Endothelial cell of umbilical vein (primary cell): ENCODE measurements at regions not wholly inside any gene's neighbourhood (a gene's known extent, or its start where the extent isn't known, plus 50 kb on each side); places are given as distances from the start of the nearest gene placed in this dataset.

Experiments
- BruUV-seq: library from RNA; stranded (reverse); fragments of 400-500 nt; replicated peaks from 2 replicates; lab custom pipeline; 2021; lab: Mats Ljungman, UMichigan
- CTCF ChIA-PET: fragments of 300-600, 350-600 bp; sonication (Branson Sonifier 250); formaldehyde crosslinking; loops from one replicate; lab custom pipeline; 2021; ENCODE audit warnings: antibody characterized with exemption, inconsistent platforms; lab: Charles Lee
- POLR2A ChIA-PET: fragments of 300-600, 350-600 bp; sonication (Branson Sonifier 250); formaldehyde crosslinking; loops from one replicate; lab custom pipeline; 2021; ENCODE audit warnings: antibody characterized with exemption, inconsistent platforms; lab: Charles Lee
- DNase-seq: peaks from one replicate; pipeline ENCODE4 v3.0.0-alpha.2; 2011; ENCODE audit warnings: low read depth, low spot score
- FAIRE-seq: peaks from 2 replicates; lab custom pipeline; 2011; peaks lifted over from hg19 to GRCh38; lab: Jason Lieb, UNC
- H2AFZ ChIP-seq: 2 replicates; pipeline ENCODE4 v1.6.0; 2012; ENCODE audit warnings: low read depth, low read length, control low read depth, inconsistent platforms
- H3K27ac ChIP-seq: 2 replicates; pipeline ENCODE4 v1.5.1; 2011; ENCODE audit warnings: low read depth, mild to moderate bottlenecking, control low read depth, low read length, moderate library complexity; ENCODE audit not compliant: insufficient read depth
- H3K27me3 ChIP-seq, 2 experiments: 2 replicates each; pipeline versions ENCODE4 v1.6.0 to v1.6.1; 2011; ENCODE audit warnings: low read length in 2 of 2, mixed read lengths in 1 of 2; ENCODE audit not compliant: control insufficient read depth in 2 of 2, insufficient read depth in 2 of 2
- H3K36me3 ChIP-seq, 2 experiments: 2 replicates in 1 of 2; 3 replicates in 1 of 2; pipeline ENCODE4 v1.5.1; 2011; ENCODE audit warnings: low read length in 2 of 2, mild to moderate bottlenecking in 1 of 2, moderate library complexity in 1 of 2; ENCODE audit not compliant: control insufficient read depth in 2 of 2, insufficient read depth in 2 of 2; ENCODE audit errors: extremely low read depth in 1 of 2
- H3K4me1 ChIP-seq: 3 replicates; pipeline ENCODE4 v1.5.1; 2011; ENCODE audit warnings: mild to moderate bottlenecking, low read length; ENCODE audit not compliant: control insufficient read depth, insufficient read depth; ENCODE audit errors: extremely low read depth
- H3K4me2 ChIP-seq: 2 replicates; pipeline ENCODE4 v1.6.1; 2011; ENCODE audit warnings: low read length, control low read depth, mixed read lengths; ENCODE audit not compliant: insufficient read depth
- H3K4me3 ChIP-seq, 3 experiments: fragments of 200-600 bp in 1 of 3; sonication (generic), shearing (Covaris generic) in 1 of 3; replicated peaks in 1 of 3; 2 replicates each; pipeline ENCODE4 v1.5.1; 2011 to 2016; ENCODE audit warnings: control low read depth in 3 of 3, low read length in 3 of 3, mild to moderate bottlenecking in 2 of 3, inconsistent platforms in 1 of 3, low read depth in 1 of 3, moderate library complexity in 1 of 3; ENCODE audit not compliant: insufficient read depth in 1 of 3
- H3K79me2 ChIP-seq: 2 replicates; pipeline ENCODE4 v1.6.0; 2012; ENCODE audit warnings: low read length, inconsistent platforms; ENCODE audit not compliant: control insufficient read depth, insufficient read depth
- H3K9ac ChIP-seq: replicated peaks from 2 replicates; pipeline ENCODE3; 2011; ENCODE audit warnings: low read length, control low read depth; ENCODE audit not compliant: insufficient read depth; ENCODE audit errors: extremely low read depth
- H3K9me1 ChIP-seq: replicated peaks from 3 replicates; pipeline ENCODE4 v1.6.0; 2011; ENCODE audit warnings: mild to moderate bottlenecking, low read length; ENCODE audit not compliant: control insufficient read depth, insufficient read depth; ENCODE audit errors: extremely low read depth
- H3K9me3 ChIP-seq: replicated peaks from 2 replicates; pipeline ENCODE4 v1.5.1; 2012; ENCODE audit warnings: low read length, inconsistent platforms; ENCODE audit not compliant: control insufficient read depth, insufficient read depth
- H4K20me1 ChIP-seq: replicated peaks from 2 replicates; pipeline ENCODE3; 2011; ENCODE audit warnings: mild to moderate bottlenecking, low read length; ENCODE audit not compliant: control insufficient read depth, insufficient read depth; ENCODE audit errors: extremely low read depth
- EZH2 ChIP-seq: IDR thresholded peaks from 2 replicates; pipeline ENCODE4 v1.6.1; 2012; ENCODE audit warnings: borderline replicate concordance, low read depth, mild to moderate bottlenecking, moderate library complexity, low read length, inconsistent platforms; ENCODE audit not compliant: severe bottlenecking
- FOS ChIP-seq: IDR thresholded peaks from 2 replicates; pipeline ENCODE4 v1.6.1; 2011; ENCODE audit warnings: mild to moderate bottlenecking, low read length, moderate library complexity, borderline replicate concordance; ENCODE audit not compliant: insufficient read depth
- JUN ChIP-seq: IDR thresholded peaks from 2 replicates; pipeline ENCODE4 v1.6.1; 2011; ENCODE audit warnings: borderline replicate concordance, low read depth; ENCODE audit not compliant: insufficient read length, insufficient read depth
- MYC ChIP-seq: IDR thresholded peaks from one replicate; pipeline ENCODE4 v1.6.1; 2011; ENCODE audit warnings: mild to moderate bottlenecking, low read depth, low read length
- POLR2AphosphoS5 ChIP-seq: IDR thresholded peaks from 2 replicates; pipeline ENCODE4 v1.6.1; 2012; ENCODE audit warnings: low read depth, mild to moderate bottlenecking, control low read depth, low read length, moderate library complexity; ENCODE audit not compliant: insufficient read depth
- dilution Hi-C: fragments of 300-500 bp; cut with MboI; formaldehyde crosslinking; loops from one replicate; pipeline ENCODE4 v1.15.0; 2019; ENCODE audit warnings: low sequenced_read_pairs; ENCODE audit not compliant: extremely low pct_ligation_motif_present
- intact Hi-C: fragments of 100-400 bp; cut with micrococcal nuclease; formaldehyde crosslinking; loops from one replicate; pipeline ENCODE4 v1.10.0; 2022
- TF ChIP-seq, protein P1 (sequence below): IDR thresholded peaks from 2 replicates; pipeline ENCODE4 v1.6.1; 2011; ENCODE audit not compliant: insufficient read depth, insufficient read length
- TF ChIP-seq, protein P2 (sequence below), 2 donors: IDR thresholded peaks; 1 replicate in 1 of 2; 2 replicates in 1 of 2; pipeline ENCODE4 v1.5.1; 2011; ENCODE audit warnings: low read length in 2 of 2, mild to moderate bottlenecking in 2 of 2, moderate library complexity in 2 of 2, control low read depth in 1 of 2, inconsistent platforms in 1 of 2, low read depth in 1 of 2; ENCODE audit not compliant: insufficient read depth in 1 of 2; ENCODE audit errors: extremely low read depth in 1 of 2

DNA sequence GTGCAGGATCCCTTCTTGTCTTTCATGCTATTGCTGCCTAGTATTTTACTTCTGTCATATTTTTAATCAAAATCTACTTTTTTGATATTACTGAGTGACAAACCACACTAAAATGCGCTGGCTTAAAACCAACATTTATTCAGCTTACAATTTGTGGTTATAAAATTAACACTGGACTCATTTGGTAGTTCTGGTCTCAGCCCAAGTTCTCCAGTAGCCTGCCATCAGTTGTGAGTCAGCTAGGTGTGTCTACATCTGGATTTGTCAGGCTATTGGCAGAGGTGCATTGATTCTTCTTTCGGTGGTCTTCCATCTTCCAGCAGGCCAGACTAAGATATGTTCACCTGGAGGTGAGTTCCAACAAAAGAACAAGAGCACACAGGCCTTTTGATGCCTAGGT lies 765.1 kb upstream of the FBXO33 start:
- H3K9ac ChIP-seq = no peak overlapping the region
- dilution Hi-C loops = no loop called here

DNA sequence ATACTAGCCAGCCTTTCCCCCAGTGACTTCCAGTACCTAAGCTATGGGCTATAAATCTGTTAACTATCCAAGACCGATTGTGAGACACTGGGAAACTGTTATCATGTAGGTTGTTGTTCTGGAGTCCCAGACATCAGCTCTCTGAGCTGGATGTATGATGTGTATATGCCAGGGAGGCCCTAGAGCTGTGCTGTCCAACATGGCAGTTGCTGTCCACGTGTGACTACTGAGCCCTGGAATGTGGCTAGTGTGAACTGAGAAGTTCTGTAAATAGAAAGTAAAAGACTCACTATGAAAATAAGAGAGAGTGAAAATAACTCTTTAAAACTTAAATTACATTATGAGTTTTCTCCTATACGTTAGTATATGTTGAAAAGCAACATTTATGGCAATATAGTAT lies 755.8 kb upstream of the FBXO33 start:
- H3K9ac ChIP-seq = no peak overlapping the region
- no peak for FAIRE-seq
- dilution Hi-C loops (no loop called here), intact Hi-C loops (no loop called here)
- TF ChIP-seq MYC = no peak
- no peak for TF ChIP-seq FOS
- no peaks in the 10 kb centered on the region for H3K36me3 ChIP-seq
- CTCF ChIA-PET = no interaction called here
- peaks cover 4% of the 10 kb centered on the region for H3K9me3 ChIP-seq
- POLR2A ChIA-PET = no interaction called here
- no peak overlapping the region for H3K4me2 ChIP-seq
- H3K4me3 ChIP-seq = no peak overlapping the region
- no TSS peak for BruUV-seq
- no peaks in the 10 kb centered on the region for H3K9me1 ChIP-seq
- no peak for DNase-seq
- H2AFZ ChIP-seq = no peak overlapping the region
- no peak overlapping the region for H3K27ac ChIP-seq
- no peaks in the 10 kb centered on the region for H3K27me3 ChIP-seq
- H3K79me2 ChIP-seq = no peaks in the 10 kb centered on the region
- H4K20me1 ChIP-seq = no peaks in the 10 kb centered on the region
- H3K4me1 ChIP-seq = no peaks in the 10 kb centered on the region

More for the DNA sequence above, 765.1 kb upstream of the FBXO33 start:
- Histone ChIP-seq H4K20me1 (no peaks in the 10 kb centered on the region), H3K27ac (no peak overlapping the region), H3K9me1 (no peaks in the 10 kb centered on the region), H3K36me3 (no peaks in the 10 kb centered on the region), H3K9me3 (no peaks in the 10 kb centered on the region), H3K4me1 (no peaks in the 10 kb centered on the region), H3K79me2 (no peaks in the 10 kb centered on the region), H3K4me2 (no peak overlapping the region), H3K4me3 (no peak overlapping the region), H2AFZ (no peak overlapping the region), H3K27me3 (no peaks in the 10 kb centered on the region)
- ChIA-PET CTCF (no interaction called here), POLR2A (no interaction called here)
- DNase-seq = no peak
- no TSS peak for BruUV-seq
- TF ChIP-seq, protein P1, sequence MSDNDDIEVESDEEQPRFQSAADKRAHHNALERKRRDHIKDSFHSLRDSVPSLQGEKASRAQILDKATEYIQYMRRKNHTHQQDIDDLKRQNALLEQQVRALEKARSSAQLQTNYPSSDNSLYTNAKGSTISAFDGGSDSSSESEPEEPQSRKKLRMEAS = no peak
- TF ChIP-seq FOS (no peak), MYC (no peak), JUN (no peak), EZH2 (no peak), POLR2AphosphoS5 (no peak)
- TF ChIP-seq, protein P2, sequence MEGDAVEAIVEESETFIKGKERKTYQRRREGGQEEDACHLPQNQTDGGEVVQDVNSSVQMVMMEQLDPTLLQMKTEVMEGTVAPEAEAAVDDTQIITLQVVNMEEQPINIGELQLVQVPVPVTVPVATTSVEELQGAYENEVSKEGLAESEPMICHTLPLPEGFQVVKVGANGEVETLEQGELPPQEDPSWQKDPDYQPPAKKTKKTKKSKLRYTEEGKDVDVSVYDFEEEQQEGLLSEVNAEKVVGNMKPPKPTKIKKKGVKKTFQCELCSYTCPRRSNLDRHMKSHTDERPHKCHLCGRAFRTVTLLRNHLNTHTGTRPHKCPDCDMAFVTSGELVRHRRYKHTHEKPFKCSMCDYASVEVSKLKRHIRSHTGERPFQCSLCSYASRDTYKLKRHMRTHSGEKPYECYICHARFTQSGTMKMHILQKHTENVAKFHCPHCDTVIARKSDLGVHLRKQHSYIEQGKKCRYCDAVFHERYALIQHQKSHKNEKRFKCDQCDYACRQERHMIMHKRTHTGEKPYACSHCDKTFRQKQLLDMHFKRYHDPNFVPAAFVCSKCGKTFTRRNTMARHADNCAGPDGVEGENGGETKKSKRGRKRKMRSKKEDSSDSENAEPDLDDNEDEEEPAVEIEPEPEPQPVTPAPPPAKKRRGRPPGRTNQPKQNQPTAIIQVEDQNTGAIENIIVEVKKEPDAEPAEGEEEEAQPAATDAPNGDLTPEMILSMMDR (IDR thresholded peaks at IDR 0.05; ENCODE audit: extremely low read depth in 1 of 2, insufficient read depth in 1 of 2, low read depth in 1 of 2, low read length in 2 of 2) = no peak
- intact Hi-C loops = no loop called here
- FAIRE-seq = no peak
